Liver (tissue), 7 donors: ENCODE measurements at regions not wholly inside any gene's neighbourhood (a gene's known extent, or its start where the extent isn't known, plus 50 kb on each side); places are given as distances from the start of the nearest gene placed in this dataset.

Experiments used
- DNase-seq: peaks from one replicate; pipeline ENCODE4 v3.0.0-alpha.2; 2017; ENCODE audit warnings: low spot score
- H3K27ac ChIP-seq, 2 donors: one replicate each; pipeline ENCODE4 v1.7.0; 2013; ENCODE audit warnings: inconsistent platforms in 2 of 2, low read length in 2 of 2, control low read depth in 1 of 2, low read depth in 1 of 2, mild to moderate bottlenecking in 1 of 2
- H3K27me3 ChIP-seq, 4 donors: one replicate each; pipeline versions ENCODE4 v1.6.1 to v1.7.0; 2013; ENCODE audit warnings: low read length in 3 of 4, inconsistent platforms in 1 of 4, mild to moderate bottlenecking in 1 of 4, moderate library complexity in 1 of 4; ENCODE audit not compliant: control insufficient read depth in 4 of 4, insufficient read depth in 4 of 4
- H3K36me3 ChIP-seq, 4 donors: one replicate each; pipeline versions ENCODE4 v1.6.1 to v1.7.0; 2013; ENCODE audit warnings: low read length in 3 of 4, mild to moderate bottlenecking in 3 of 4, low read depth in 1 of 4, moderate library complexity in 1 of 4; ENCODE audit not compliant: control insufficient read depth in 4 of 4, insufficient read depth in 3 of 4
- H3K4me1 ChIP-seq, 4 donors: one replicate each; pipeline versions ENCODE4 v1.6.1 to v1.7.0; 2013; ENCODE audit warnings: low read length in 3 of 4, mild to moderate bottlenecking in 3 of 4, moderate library complexity in 1 of 4; ENCODE audit not compliant: control insufficient read depth in 4 of 4, insufficient read depth in 4 of 4
- H3K4me3 ChIP-seq, 3 donors: one replicate each; pipeline versions ENCODE4 v1.6.1 to v1.7.0; 2013; ENCODE audit warnings: low read length in 3 of 3, control low read depth in 1 of 3, low read depth in 1 of 3, mild to moderate bottlenecking in 1 of 3
- H3K9ac ChIP-seq, 2 donors: one replicate each; pipeline ENCODE4 v1.7.0; 2013; ENCODE audit warnings: low read length in 2 of 2, mild to moderate bottlenecking in 2 of 2, moderate library complexity in 2 of 2, control low read depth in 1 of 2, low read depth in 1 of 2
- H3K9me3 ChIP-seq, 4 donors: one replicate each; pipeline versions ENCODE4 v1.6.1 to v1.7.0; 2013; ENCODE audit warnings: low read length in 3 of 4; ENCODE audit not compliant: control insufficient read depth in 4 of 4
- ATF3 ChIP-seq: IDR thresholded peaks from 2 replicates; pipeline ENCODE4 v1.6.1; 2016; ENCODE audit warnings: antibody characterized with exemption
- EGR1 ChIP-seq, 2 donors: IDR thresholded peaks; 2 replicates each; pipeline ENCODE4 v1.6.1; 2016 to 2018; ENCODE audit warnings: antibody characterized with exemption in 2 of 2, low read depth in 2 of 2
- FOXA1 ChIP-seq: IDR thresholded peaks from 2 replicates; pipeline ENCODE4 v1.6.1; 2016; ENCODE audit warnings: antibody characterized with exemption
- HNF4A ChIP-seq, 2 donors: conservative IDR thresholded peaks; 2 replicates each; pipeline ENCODE4 v1.6.1; 2016; ENCODE audit warnings: antibody characterized with exemption in 2 of 2, mild to moderate bottlenecking in 2 of 2
- HNF4G ChIP-seq: IDR thresholded peaks from 2 replicates; pipeline ENCODE4 v1.6.1; 2016; ENCODE audit warnings: antibody characterized with exemption
- JUND ChIP-seq, 2 donors: IDR thresholded peaks; 2 replicates each; pipeline ENCODE4 v1.6.1; 2016; ENCODE audit warnings: antibody characterized with exemption in 2 of 2
- NR2F2 ChIP-seq: IDR thresholded peaks from 2 replicates; pipeline ENCODE4 v1.6.1; 2016; ENCODE audit warnings: antibody characterized with exemption
- RAD21 ChIP-seq, 2 donors: IDR thresholded peaks; 2 replicates each; pipeline ENCODE4 v1.6.1; 2016; ENCODE audit warnings: antibody characterized with exemption in 2 of 2, mild to moderate bottlenecking in 2 of 2
- REST ChIP-seq: IDR thresholded peaks from 2 replicates; pipeline ENCODE4 v1.6.1; 2016; ENCODE audit warnings: antibody characterized with exemption, mild to moderate bottlenecking
- RXRA ChIP-seq, 2 donors: IDR thresholded peaks; 2 replicates each; pipeline ENCODE4 v1.6.1; 2017 to 2018; ENCODE audit warnings: antibody characterized with exemption in 2 of 2, mild to moderate bottlenecking in 1 of 2
- SP1 ChIP-seq: IDR thresholded peaks from 2 replicates; pipeline ENCODE4 v1.6.1; 2018; ENCODE audit warnings: antibody characterized with exemption, mild to moderate bottlenecking
- ZBTB33 ChIP-seq: IDR thresholded peaks from 2 replicates; pipeline ENCODE4 v1.6.1; 2016; ENCODE audit warnings: antibody characterized with exemption
- WGBS: extraction: QIAGEN DNeasy Blood & Tissue Kit; methylation state at CpG from one replicate; pipeline ENCODE4 v1.1.7; 2013; 5-methylcytosine and 5-hydroxymethylcytosine counted together
- donor health status: healthy.
- donor health status: healthy.
- donor health status: healthy.
- donor health status: healthy.

GRCh38 chr6:166683477-166683876 is 56.4 kb upstream of the RPS6KA2 start (continued):
- no peak for TF ChIP-seq REST

- DNase-seq: no peak
Measured at GRCh38 chr6:166679566-166679965, 52.5 kb upstream of the RPS6KA2 start.

GRCh38 chr6:166678426-166678825 is 51.4 kb upstream of the RPS6KA2 start:
- WGBS: 73% methylated on average over 10 of the region's 10 CpGs
- Histone ChIP-seq H3K27ac (no peak overlapping the region), H3K4me1 (peaks cover 0 to 5% (median 0%) of the 10 kb centered on the region in 4 donors), H3K9ac (no peak overlapping the region), H3K9me3 (no peaks in the 10 kb centered on the region), H3K36me3 (no peaks in the 10 kb centered on the region), H3K4me3 (no peak overlapping the region), H3K27me3 (no peaks in the 10 kb centered on the region)
- no peak for DNase-seq
- no peak for TF ChIP-seq HNF4G
- no peak for TF ChIP-seq REST
- TF ChIP-seq SP1: no peak
- no peak for TF ChIP-seq JUND (IDR thresholded peaks at IDR 0.05)
- TF ChIP-seq HNF4A (conservative IDR thresholded peaks at IDR 0.05): no peak
- TF ChIP-seq RAD21 (IDR thresholded peaks at IDR 0.05): no peak
- no peak for TF ChIP-seq RXRA (IDR thresholded peaks at IDR 0.05)

More at GRCh38 chr6:166679566-166679965, 52.5 kb upstream of the RPS6KA2 start:
- WGBS: 97% methylated on average over 31 of the region's 31 CpGs
- no peak overlapping the region for H3K27ac ChIP-seq
- H3K9ac ChIP-seq: no peak overlapping the region
- peaks cover 0 to 5% (median 0%) of the 10 kb centered on the region in 4 donors for H3K4me1 ChIP-seq
- TF ChIP-seq ATF3 (no peak), EGR1 (IDR thresholded peaks at IDR 0.05; ENCODE audit: low read depth in 2 of 2) (no peak), NR2F2 (no peak), ZBTB33 (no peak), RAD21 (IDR thresholded peaks at IDR 0.05) (no peak), FOXA1 (no peak)
- no peaks in the 10 kb centered on the region for H3K27me3 ChIP-seq
- H3K9me3 ChIP-seq: no peaks in the 10 kb centered on the region
- no peak overlapping the region for H3K4me3 ChIP-seq
- no peaks in the 10 kb centered on the region for H3K36me3 ChIP-seq
